Activated CD4-positive, alpha-beta T cell treated with anti-CD3 and anti-CD28 coated beads for 48 hours (primary cell): ENCODE measurements at regions not wholly inside any gene's neighbourhood (a gene's known extent, or its start where the extent isn't known, plus 50 kb on each side); places are given as distances from the start of the nearest gene placed in this dataset.
A peak's percentile ranks its signal among the peaks of the same experiment; 100 is the strongest.
"Not testable (repeated sequence)": the region's sequence is repeated elsewhere in the genome, so short reads cannot be mapped to it uniquely, and the experiment has no call there.

Experiments used
- DNase-seq: peaks from one replicate; pipeline ENCODE4 v3.0.0-alpha.2; 2020

DNA sequence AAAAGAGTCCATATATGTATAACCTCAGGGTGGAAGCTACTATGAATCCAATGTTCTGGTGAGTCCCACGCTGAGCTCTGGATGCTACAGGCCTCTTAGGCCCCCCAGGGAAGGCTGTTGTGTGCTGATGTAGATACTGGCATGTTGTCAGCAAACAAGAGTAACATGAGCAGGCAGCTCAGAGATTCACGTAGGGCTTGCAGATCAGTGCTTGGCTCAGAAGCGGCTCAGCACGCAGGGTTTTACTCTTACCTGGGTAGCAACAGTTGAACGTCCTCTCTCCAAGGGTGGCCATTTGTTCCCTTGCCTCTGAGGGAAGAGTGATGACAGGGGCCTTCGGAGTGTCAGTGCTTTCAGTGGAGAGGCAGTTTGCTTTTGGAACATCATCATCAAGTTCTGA lies 93.4 kb downstream of the ZFP64 start:
- no peak for DNase-seq

DNA sequence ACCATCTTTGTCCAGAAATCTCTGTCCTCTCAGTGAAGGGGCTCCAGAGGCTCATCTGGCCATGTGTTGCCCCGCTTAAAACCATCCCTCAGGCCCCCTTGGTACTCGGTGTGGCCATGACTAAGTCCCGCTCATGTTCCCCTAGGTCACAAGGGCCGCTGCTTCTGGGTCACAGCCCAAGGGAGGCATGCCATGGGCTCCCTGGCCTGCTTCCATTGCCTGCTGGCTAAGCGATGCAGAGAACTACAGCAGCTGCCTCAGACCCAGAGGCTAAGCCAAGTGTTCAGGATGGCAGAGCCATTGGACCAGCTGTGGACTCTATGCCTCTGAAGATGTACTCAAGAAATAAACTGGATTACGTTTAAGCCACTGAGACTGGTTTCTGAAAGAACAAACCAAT lies 95.5 kb downstream of the ZFP64 start:
- DNase-seq = no peak

DNA sequence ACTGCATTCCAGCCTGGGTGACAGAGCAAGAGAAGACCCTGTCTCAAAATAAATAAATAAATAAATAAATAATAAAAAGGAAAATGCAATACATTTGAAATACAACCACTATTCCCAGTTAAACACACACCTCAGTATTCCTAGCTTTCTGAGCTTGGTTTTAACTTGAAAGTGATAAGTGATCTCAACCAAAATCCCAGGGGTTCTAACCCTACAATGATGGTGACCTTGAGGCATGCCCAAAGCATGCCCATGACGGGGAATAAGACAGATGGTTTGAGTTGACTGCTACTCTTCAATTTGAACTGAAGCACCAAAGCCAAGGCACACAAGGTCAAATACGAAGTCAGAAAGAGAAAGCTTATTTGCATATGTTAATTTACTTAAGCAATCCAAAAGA lies 96.9 kb downstream of the ZFP64 start:
- DNase-seq = no peak

DNA sequence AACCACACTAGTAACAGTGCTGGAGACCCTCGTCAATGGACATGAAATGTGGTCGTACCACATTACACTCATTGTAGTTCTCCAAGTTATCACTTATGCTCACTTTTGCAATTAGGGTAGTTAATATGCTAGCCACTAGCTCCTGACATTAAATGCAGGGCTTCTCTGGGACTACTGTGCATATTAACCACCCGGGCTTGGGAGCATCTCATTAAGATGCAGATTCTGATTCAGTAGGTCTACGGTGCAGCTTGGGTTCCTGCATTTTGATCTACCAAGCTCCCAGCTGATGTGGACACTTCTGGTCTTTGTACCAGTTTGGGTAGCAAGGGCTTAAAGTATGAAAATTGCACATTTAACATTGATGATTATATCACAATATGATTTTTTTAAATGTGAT lies 98.0 kb downstream of the ZFP64 start:
- DNase-seq = no peak

DNA sequence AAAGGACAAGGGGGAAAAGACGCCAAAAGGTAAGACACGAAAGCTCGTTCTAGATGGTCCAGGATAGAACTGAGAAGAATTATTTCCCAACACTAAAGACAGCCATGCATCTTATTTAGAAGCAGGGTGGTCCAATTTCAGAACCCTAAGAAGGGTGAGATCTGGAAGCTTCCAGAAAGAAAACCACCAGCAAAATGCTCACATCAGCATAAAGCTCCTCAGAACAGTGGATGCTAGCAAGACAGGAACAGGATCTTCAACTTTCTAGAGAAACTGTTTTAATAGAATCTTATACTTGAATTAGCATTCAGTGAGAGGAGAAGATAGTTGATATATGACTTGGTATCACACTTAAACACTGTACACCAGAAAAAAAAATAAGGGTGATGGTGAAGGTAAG lies 101.5 kb downstream of the ZFP64 start:
- no peak for DNase-seq

DNA sequence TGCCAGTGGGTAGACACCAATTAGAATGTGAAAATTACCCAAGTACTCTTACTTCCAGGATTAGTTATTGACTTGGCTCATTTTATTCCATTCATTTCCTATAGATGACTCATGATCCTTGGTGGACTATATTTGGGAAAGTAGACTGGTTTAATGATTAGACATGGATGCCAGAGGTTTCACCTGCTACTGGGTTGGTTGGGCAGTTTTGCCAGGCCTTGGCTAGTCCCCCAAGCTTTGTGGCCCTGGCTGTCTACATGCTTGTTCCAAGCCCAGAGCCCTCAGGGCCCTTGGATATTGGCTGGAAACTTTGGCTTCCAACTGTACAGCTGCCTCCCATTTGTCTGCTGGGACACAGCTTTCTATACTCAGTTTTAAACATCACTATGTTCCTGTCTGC lies 104.1 kb downstream of the ZFP64 start:
- DNase-seq = no peak

DNA sequence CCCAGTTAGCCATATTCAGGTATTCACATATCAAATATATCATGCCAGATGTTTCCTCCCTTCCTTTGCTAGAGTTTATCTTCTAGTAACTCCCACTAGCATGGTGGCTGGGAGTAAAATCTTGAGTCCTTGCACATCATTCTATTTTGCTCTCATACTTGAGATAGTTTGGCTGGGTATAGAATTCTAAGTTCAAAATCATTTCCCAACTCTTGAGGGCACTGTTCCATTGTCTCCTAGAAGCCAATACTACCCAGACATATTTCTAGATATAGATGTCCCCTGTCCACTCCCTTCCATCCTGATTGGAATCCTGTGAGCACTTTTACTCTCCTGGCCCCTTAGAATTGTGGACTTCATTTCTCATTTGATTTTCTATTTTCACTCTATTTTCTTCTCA lies 104.7 kb downstream of the ZFP64 start:
- no peak for DNase-seq

DNA sequence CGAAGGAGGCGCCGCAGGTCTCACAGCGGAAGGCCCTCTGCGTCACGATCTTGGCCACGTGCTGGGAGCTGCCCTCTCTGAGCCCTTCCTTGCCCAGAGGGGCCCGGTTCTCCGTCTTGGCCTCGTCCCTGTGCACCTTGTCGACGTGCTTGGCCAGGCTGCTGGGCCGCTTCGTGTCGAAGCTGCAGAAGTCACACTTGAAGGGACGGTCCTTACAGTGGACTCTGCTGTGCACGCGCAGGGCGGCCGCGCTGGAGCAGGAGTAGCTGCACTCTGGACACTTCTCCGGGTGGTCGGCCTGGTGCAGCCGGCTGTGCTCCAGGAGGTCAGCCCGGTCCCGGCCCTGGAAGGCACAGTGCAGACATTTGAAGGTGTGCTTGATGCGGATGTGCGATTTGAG lies 106.9 kb downstream of the ZFP64 start:
- DNase-seq = no peak

DNA sequence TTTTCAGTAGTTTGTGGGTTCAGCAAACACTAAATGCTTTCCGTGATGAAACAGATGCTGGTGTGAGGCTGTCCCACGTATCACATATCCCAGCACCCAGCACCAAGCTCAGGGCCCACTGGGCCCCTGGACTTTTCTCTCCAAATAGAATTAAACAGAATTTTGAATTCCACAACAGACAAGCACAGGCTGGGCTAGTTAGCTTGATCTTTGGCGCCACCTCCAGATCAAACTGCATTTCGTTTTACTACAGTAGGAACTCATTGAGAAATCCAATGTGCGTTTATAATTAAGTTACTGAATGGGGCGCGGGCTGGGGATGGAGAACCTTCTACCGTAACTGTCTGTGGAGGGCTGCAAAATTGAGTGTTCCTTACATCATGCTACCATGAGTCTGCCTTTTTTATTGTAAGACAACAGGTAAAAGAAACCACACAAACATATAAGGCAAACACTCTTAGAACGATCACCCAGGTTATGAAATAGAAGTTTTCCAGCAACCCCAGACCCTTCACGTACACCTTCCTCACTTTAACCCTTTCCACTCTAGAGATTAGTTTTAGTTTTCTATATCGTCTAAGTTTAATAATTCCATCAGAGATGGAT lies 107.8 kb downstream of the ZFP64 start:
- DNase-seq = peak; percentile 60

DNA sequence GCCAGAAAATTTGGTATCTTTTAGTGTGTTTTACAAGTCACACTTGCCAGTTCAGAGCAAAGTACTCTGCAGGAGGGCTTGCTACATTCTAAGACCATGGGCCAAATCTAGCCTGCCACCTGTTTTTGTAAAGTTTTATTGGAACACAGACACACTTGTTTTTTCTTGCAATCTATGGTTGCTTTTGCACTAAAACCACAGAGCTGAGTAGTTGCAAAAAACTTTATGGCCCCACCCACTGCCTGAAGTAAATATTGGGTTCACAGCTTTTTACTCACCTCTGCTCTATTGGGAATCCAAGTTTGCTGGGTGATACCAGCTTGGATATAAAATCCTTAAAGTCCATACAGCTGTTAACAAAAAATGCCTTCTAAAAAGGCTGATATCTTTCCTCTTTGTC lies 109.0 kb downstream of the ZFP64 start:
- DNase-seq = no peak

DNA sequence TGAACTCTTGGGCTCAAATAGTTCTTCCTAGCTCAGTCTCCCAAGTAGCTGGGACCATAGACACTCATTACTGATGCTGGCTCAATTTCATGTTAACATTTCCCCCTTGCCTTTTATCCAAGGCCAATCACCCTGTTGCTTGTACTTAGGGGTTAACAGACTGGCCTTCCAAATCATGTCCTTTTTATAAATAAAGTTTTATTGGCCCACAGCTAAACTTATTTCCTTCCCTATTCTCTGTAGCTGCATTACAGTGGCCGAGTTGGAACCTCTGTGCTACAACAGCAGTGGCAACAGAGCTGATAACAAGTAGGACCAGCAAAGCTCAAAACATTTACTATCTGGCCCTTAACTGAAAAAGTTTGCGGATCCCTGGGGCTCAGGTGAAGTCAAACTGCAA lies 109.8 kb downstream of the ZFP64 start:
- DNase-seq = no peak

DNA sequence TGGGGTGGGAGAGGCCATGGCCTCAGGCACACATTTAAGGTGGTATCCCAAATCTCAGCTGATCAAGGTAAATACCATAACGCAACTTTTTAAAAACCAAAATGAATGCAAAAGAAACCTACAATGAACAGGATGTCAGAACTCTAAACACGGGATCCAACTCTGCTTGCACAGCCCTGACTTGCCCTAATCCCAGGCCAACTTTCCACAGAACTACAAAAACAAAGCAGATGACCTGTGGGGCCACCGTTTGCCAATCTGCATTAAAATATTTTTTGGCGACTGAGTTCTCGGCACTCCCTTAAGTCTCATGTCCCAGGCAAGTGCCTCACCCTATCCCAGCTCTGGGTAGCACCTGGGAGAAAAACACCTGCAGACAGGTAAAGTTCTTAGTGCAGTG lies 110.5 kb downstream of the ZFP64 start:
- DNase-seq = no peak

DNA sequence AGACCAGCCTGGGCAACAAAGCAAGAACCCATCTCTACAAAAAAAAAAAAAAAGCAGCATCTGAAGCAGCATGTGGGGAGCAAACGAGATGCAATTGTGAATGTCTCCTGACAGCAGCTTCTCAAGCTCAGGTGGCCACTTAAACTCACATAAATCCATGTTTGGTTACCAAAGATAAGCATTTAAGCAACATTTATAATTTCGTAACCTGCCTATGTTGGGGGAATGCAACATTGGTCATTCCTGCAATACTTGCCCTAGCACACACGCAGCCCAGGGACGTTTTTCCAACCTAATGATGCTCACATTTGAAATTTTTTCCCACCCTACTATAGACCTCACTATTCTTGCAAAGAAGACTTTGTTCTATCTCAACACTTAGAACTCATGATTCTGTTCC lies 113.3 kb downstream of the ZFP64 start:
- DNase-seq = no peak

DNA sequence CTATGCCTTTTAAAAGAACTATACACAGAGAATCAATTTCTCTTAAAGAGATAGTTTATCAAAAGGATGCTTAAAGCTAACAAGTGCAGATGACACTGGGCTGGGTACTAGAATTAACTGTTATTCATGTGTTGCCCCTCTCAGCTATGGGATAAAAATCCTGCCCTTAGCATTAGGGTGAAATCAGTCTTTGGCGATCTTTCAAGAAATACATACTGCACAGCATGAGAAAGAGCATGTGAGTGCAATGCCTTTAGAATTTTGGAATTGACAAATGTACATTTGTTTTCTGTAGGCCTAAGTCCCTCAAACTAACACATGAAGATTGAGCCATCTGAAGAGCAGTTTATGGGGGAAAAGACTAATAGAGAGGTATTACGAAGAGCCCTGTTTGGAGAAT lies 115.4 kb downstream of the ZFP64 start:
- DNase-seq = no peak

DNA sequence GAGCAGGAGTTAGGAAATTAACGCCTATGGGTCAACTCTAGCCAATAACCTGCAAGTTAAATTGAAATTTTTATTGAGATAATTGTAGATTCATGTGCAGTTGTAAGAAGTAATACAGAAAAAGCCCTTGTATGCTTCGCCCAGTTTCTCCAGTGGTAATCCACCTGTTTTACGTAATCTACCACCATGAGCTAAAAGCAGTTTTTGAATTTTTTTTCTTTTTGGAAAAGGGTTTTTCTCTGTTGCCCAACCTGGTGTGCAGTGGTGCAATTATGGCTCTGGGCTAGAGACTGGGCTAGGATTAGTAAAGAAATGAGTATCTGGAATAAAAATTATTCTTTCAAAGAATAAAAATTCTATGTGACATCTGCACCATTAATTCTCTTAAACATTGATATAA lies 116.2 kb downstream of the ZFP64 start:
- DNase-seq = no peak

DNA sequence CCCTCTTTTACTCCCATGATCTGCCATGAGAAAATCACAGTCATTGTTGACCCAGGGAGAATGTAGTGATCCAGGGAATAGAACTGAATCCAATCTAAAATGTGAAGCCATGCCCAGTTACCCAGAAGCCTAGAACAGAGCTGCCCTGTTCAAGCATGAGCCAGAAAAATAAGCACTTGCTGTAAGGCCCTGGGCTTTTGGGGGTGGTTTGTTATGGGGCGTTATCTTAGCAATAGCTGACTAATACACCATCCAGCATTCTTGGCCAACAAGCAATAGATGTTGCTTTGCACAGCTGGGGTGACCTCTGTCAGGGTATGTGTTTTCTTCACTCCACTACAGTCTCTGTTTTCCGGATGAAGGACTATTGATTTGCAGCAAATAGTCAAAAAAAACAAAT lies 120.4 kb downstream of the ZFP64 start:
- no peak for DNase-seq

DNA sequence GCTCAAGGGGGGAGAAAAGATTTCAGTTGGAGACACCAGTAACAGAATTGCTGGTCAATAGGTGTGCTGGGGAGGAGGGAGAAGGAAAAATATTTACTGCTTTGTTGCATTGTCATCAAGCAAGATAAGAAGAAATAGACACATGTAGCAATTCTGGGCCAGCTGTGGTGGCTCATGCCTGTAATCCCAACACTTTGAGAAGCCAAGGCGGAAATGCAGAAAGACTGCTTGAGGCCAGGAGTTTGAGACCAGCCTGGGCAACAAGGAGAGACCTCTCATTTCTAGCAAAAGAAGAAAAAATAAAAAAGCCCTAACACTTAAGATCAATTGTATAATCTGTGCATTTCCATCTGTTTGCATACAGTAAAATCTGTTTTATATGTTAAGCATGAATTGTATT lies 126.6 kb downstream of the ZFP64 start:
- no peak for DNase-seq

DNA sequence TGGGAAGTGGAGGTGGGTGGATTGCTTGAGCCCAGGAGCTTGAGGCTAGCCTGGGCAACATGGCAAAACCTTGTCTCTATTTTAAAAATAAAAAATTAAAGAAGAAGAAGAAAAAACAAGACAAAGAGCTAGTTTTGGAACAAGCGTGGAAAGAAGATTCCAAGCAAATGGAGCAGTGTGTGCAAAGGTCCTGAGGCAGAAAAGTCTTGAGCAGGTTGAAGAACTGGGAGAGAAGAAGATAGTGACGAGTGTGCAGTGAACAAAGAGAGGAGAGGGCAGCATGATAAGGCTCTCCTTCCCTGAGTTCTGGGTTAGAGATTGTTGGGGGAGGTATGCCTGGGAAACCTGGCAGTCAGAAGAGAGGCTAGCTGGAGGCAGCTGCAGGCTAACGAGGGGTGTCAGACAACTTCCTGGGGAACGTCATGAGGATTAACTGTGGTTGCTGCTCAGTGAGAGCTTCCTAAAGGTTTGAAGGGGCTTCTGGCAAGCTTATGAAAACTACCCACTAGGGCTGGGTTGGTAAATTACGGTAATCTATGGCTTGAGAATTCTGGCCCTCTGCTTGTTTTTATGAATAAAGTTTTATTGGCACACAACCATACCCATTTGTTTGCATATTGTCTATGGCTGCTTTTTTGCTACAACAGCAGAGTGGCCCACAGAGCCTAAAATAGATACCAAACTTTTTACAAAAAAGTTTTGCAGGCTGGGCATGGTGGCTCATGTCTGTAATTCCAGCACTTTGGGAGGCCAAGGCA lies 128.9 kb downstream of the ZFP64 start:
- no peak for DNase-seq

DNA sequence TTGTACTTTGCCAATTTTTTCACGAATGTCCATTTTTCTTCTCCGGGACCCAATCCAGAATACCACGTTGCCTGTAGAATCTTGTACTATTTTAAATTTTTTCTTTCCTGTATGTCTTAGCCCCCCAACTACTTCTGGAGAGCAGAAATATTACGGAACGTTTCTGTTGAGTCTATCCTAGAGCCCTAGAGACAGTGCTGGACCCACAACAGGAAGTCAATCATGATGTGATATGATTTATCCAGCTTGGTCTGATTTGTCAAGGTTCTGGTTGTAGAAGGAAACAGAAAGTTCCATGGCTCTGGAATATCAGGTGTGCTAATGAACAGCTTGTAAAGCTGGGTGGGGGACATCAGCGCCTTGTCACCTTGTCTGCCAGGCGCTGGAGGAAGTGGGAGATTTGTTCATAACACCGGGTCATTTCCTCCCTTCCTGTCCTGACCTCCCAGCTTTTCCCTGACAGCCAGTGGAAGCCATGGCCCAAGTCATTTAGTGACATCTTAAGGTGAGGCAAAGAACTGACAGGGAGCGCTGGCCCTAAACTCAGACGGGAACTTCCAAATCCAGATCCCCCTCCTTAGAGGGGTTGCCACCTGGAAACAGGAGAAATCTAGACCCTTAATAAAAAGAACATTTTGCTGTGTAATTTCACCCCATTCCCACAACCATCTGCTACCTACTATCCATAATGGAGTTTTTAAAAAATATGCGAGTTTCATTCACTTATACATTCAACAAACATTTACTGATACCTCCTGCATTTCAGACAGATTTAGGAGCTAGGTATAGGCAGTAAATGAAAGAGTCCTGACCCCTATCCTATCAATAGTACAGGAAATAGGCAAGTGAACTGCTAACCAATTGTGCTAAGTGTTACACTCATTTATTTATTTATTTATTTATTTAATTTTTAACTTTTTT lies 130.5 kb downstream of the ZFP64 start:
- no peak for DNase-seq

DNA sequence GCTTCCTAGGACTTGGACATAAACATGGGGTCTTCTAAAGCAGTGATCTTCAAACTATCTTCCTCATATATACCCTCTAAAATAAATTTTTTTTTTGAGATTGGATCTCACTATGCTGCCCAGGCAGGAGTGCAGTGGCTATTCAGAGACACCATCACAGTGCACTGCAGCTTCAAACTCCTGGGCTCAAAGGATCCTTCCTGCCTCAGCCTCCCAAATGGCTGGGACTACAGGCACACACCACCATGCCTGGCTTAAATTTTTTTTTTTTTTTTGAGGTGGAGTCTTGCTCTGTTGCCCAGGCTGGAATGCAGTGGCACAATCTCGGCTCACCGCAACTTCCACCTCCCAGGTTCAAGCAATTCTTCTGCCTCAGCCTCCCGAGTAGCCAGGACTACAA lies 134.4 kb downstream of the ZFP64 start:
- not testable (repeated sequence) for DNase-seq

DNA sequence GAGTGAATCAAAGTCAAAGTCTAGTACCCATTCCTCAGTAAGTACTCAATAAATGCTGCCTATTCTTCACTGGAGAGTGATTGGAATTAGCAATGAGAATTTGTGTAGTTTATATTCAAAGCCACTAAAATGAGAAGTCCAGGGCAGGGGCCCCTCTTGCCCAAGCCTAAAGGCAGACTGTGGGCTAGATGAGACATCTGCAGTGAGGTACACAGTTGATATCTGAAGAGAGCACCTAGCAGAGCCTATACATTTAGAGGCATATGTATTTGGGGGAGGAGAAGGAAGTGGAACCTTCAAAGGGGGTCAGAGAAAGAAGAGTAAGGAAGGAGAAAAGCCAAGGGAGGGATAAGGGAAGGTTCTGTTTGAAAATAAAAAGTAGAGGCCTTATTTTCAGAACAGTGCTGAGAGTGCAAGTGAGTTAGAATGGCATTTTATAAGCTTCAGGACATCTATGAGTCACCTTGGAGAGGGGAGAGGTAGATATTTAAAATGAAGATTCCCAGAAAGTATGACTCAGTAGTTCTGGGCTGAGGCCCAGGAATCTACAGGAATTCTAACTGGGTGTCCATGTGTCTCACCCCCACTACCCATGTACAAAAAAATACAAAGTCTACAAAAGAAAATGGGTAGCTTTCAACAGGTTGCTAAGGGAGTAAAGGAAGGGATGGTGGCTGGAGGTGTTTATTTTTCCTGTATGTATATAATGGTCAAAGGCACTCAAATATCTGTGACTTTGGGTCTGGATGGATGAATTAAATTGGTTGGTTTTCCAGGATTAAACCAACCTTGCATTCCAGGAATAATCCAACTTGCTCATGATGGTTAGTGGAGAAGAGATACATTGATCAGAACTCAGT lies 135.1 kb downstream of the ZFP64 start:
- no peak for DNase-seq

DNA sequence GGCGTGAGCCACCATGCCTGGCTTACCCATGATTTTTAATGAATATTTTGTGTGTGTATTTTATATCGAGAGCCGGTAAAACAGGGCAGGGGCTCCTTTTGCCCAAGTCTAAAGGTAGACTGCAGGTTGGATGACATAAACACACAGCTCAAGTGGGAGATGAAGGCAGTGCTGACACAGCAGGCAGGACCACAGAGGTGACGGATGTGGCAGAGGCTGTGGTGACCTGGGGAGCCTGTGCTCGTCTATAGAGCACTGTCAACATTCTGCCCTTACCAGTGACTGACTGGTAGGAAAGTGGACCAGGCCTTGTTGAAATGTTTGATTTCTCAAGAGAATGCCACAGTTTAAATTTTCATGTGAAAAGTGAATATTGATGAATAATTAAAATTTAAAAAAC lies 137.5 kb downstream of the ZFP64 start:
- DNase-seq = peak; percentile 3
